ENCODE measurements at regions not wholly inside any gene's neighbourhood (a gene's known extent, or its start where the extent isn't known, plus 50 kb on each side); places are given as distances from the start of the nearest gene placed in this dataset.

- TF ChIP-seq CTCF (IDR thresholded peaks at IDR 0.05; ENCODE audit: low read depth, low read length) (no peak), POLR2A (IDR thresholded peaks at IDR 0.05; ENCODE audit: extremely low read depth, insufficient read length) (no peak), MYC (IDR thresholded peaks at IDR 0.05; ENCODE audit: low read depth, low read length) (no peak), MAX (IDR thresholded peaks at IDR 0.05; ENCODE audit: low read depth, low read length) (no peak)
- no peak for DNase-seq (ENCODE audit: low read depth)
- no peak overlapping the region for H3K4me3 ChIP-seq (ENCODE audit: low read depth, low read length)
These were observed 99.2 kb upstream of the CASZ1 start for GRCh38 chr1:10895621-10896020.

GRCh38 chr1:10896673-10897072 is 100.2 kb upstream of the CASZ1 start:
- no peak for DNase-seq (ENCODE audit: low read depth)
- TF ChIP-seq MAX (IDR thresholded peaks at IDR 0.05; ENCODE audit: low read depth, low read length), result no peak
- no peak for TF ChIP-seq CTCF (IDR thresholded peaks at IDR 0.05; ENCODE audit: low read depth, low read length)
- no peak for TF ChIP-seq POLR2A (IDR thresholded peaks at IDR 0.05; ENCODE audit: extremely low read depth, insufficient read length)
- TF ChIP-seq MYC (IDR thresholded peaks at IDR 0.05; ENCODE audit: low read depth, low read length), result no peak
- H3K4me3 ChIP-seq (ENCODE audit: low read depth, low read length), result no peak overlapping the region

GRCh38 chr1:10897321-10897980 is 101.0 kb upstream of the CASZ1 start:
- DNase-seq (ENCODE audit: low read depth), result no peak
- TF ChIP-seq POLR2A (IDR thresholded peaks at IDR 0.05; ENCODE audit: extremely low read depth, insufficient read length) (no peak), MAX (IDR thresholded peaks at IDR 0.05; ENCODE audit: low read depth, low read length) (no peak)
- H3K4me3 ChIP-seq (ENCODE audit: low read depth, low read length), result no peak overlapping the region

- no peak overlapping the region for H3K4me3 ChIP-seq (ENCODE audit: low read depth, low read length)
- peak; percentile 97 for DNase-seq (ENCODE audit: low read depth)
- peak; percentile 25; the same call in 1 of the 2 replicates for TF ChIP-seq MYC (IDR thresholded peaks at IDR 0.05; ENCODE audit: low read depth, low read length)
- TF ChIP-seq POLR2A (IDR thresholded peaks at IDR 0.05; ENCODE audit: extremely low read depth, insufficient read length), result no peak
- no peak for TF ChIP-seq CTCF (IDR thresholded peaks at IDR 0.05; ENCODE audit: low read depth, low read length)
- TF ChIP-seq MAX (IDR thresholded peaks at IDR 0.05; ENCODE audit: low read depth, low read length), result 0 out of 2 replicates have a peak, but pooled peaks have one; percentile 5
These were observed 101.7 kb upstream of the CASZ1 start for GRCh38 chr1:10897981-10898728.

- no peak for TF ChIP-seq CTCF (IDR thresholded peaks at IDR 0.05; ENCODE audit: low read depth, low read length)
- no peak for TF ChIP-seq MYC (IDR thresholded peaks at IDR 0.05; ENCODE audit: low read depth, low read length)
- no peak for TF ChIP-seq POLR2A (IDR thresholded peaks at IDR 0.05; ENCODE audit: extremely low read depth, insufficient read length)
- no peak for TF ChIP-seq MAX (IDR thresholded peaks at IDR 0.05; ENCODE audit: low read depth, low read length)
- H3K4me3 ChIP-seq (ENCODE audit: low read depth, low read length), result no peak overlapping the region
- DNase-seq (ENCODE audit: low read depth), result no peak
These were observed 102.5 kb upstream of the CASZ1 start for GRCh38 chr1:10898921-10899320.

All from NB4 (cell line).